ENCODE measurements at regions not wholly inside any gene's neighbourhood (a gene's known extent, or its start where the extent isn't known, plus 50 kb on each side); places are given as distances from the start of the nearest gene placed in this dataset.

GRCh38 chr7:45470031-45470430, 104.1 kb upstream of the ADCY1 start:
- no peak overlapping the region for H3K27ac ChIP-seq (ENCODE audit: low read depth, low read length)
- no peaks in the 10 kb centered on the region for H3K9me3 ChIP-seq (ENCODE audit: low read depth, low read length)
- H3K36me3 ChIP-seq (ENCODE audit: insufficient read depth, low read length), result no peaks in the 10 kb centered on the region
- no peaks in the 10 kb centered on the region for H3K27me3 ChIP-seq (ENCODE audit: insufficient read depth, low read length)
- H2AFZ ChIP-seq (ENCODE audit: low read length), result no peak overlapping the region
- no peak overlapping the region for H3K4me2 ChIP-seq (ENCODE audit: insufficient read depth, low read length)
- H3K4me3 ChIP-seq (ENCODE audit: insufficient read depth, low read length), result no peak overlapping the region
- H3K4me1 ChIP-seq (ENCODE audit: insufficient read depth, low read length), result no peaks in the 10 kb centered on the region
- TF ChIP-seq CTCF (IDR thresholded peaks at IDR 0.05; ENCODE audit: extremely low read depth, low read depth, low read length), result no peak
- no peaks in the 10 kb centered on the region for H3K79me2 ChIP-seq (ENCODE audit: insufficient read depth, low read length)
- H4K20me1 ChIP-seq (ENCODE audit: insufficient read depth, low read length), result no peaks in the 10 kb centered on the region
- no peak for DNase-seq (ENCODE audit: insufficient read length, low spot score, missing footprints)

- Histone ChIP-seq H3K9me3 (ENCODE audit: low read depth, low read length) (no peaks in the 10 kb centered on the region), H3K4me2 (ENCODE audit: insufficient read depth, low read length) (no peak overlapping the region), H3K27ac (ENCODE audit: low read depth, low read length) (no peak overlapping the region), H3K36me3 (ENCODE audit: insufficient read depth, low read length) (no peaks in the 10 kb centered on the region), H3K4me1 (ENCODE audit: insufficient read depth, low read length) (no peaks in the 10 kb centered on the region), H4K20me1 (ENCODE audit: insufficient read depth, low read length) (no peaks in the 10 kb centered on the region), H3K79me2 (ENCODE audit: insufficient read depth, low read length) (no peaks in the 10 kb centered on the region), H2AFZ (ENCODE audit: low read length) (no peak overlapping the region), H3K4me3 (ENCODE audit: insufficient read depth, low read length) (no peak overlapping the region), H3K27me3 (ENCODE audit: insufficient read depth, low read length) (no peaks in the 10 kb centered on the region)
- TF ChIP-seq CTCF (IDR thresholded peaks at IDR 0.05; ENCODE audit: extremely low read depth, low read depth, low read length), result no peak
- DNase-seq (ENCODE audit: insufficient read length, low spot score, missing footprints), result no peak
These were observed 94.4 kb upstream of the ADCY1 start for GRCh38 chr7:45479781-45480180.

GRCh38 chr7:45482451-45482850, 91.7 kb upstream of the ADCY1 start:
- H3K36me3 ChIP-seq (ENCODE audit: insufficient read depth, low read length), result no peaks in the 10 kb centered on the region
- no peak overlapping the region for H3K27ac ChIP-seq (ENCODE audit: low read depth, low read length)
- H3K4me3 ChIP-seq (ENCODE audit: insufficient read depth, low read length), result no peak overlapping the region
- H2AFZ ChIP-seq (ENCODE audit: low read length), result no peak overlapping the region
- H3K9me3 ChIP-seq (ENCODE audit: low read depth, low read length), result no peaks in the 10 kb centered on the region
- no peak for TF ChIP-seq CTCF (IDR thresholded peaks at IDR 0.05; ENCODE audit: extremely low read depth, low read depth, low read length)
- H3K4me2 ChIP-seq (ENCODE audit: insufficient read depth, low read length), result no peak overlapping the region
- no peaks in the 10 kb centered on the region for H3K4me1 ChIP-seq (ENCODE audit: insufficient read depth, low read length)
- DNase-seq (ENCODE audit: insufficient read length, low spot score, missing footprints), result no peak
- H3K79me2 ChIP-seq (ENCODE audit: insufficient read depth, low read length), result no peaks in the 10 kb centered on the region
- H4K20me1 ChIP-seq (ENCODE audit: insufficient read depth, low read length), result no peaks in the 10 kb centered on the region
- H3K27me3 ChIP-seq (ENCODE audit: insufficient read depth, low read length), result peaks cover 3% of the 10 kb centered on the region

GRCh38 chr7:45484094-45484493, 90.1 kb upstream of the ADCY1 start:
- H3K9me3 ChIP-seq (ENCODE audit: low read depth, low read length), result no peaks in the 10 kb centered on the region
- H3K4me1 ChIP-seq (ENCODE audit: insufficient read depth, low read length), result no peaks in the 10 kb centered on the region
- no peak for DNase-seq (ENCODE audit: insufficient read length, low spot score, missing footprints)
- H3K27ac ChIP-seq (ENCODE audit: low read depth, low read length), result no peak overlapping the region
- H3K4me2 ChIP-seq (ENCODE audit: insufficient read depth, low read length), result no peak overlapping the region
- H3K79me2 ChIP-seq (ENCODE audit: insufficient read depth, low read length), result no peaks in the 10 kb centered on the region
- TF ChIP-seq CTCF (IDR thresholded peaks at IDR 0.05; ENCODE audit: extremely low read depth, low read depth, low read length), result no peak
- H4K20me1 ChIP-seq (ENCODE audit: insufficient read depth, low read length), result no peaks in the 10 kb centered on the region
- no peaks in the 10 kb centered on the region for H3K36me3 ChIP-seq (ENCODE audit: insufficient read depth, low read length)
- no peak overlapping the region for H3K4me3 ChIP-seq (ENCODE audit: insufficient read depth, low read length)
- H3K27me3 ChIP-seq (ENCODE audit: insufficient read depth, low read length), result peaks cover 3% of the 10 kb centered on the region
- no peak overlapping the region for H2AFZ ChIP-seq (ENCODE audit: low read length)
